ENCODE measurements at regions not wholly inside any gene's neighbourhood (a gene's known extent, or its start where the extent isn't known, plus 50 kb on each side); places are given as distances from the start of the nearest gene placed in this dataset.

- Histone ChIP-seq H3K9ac (ENCODE audit: low read length) (no peak overlapping the region), H3K9me3 (ENCODE audit: control insufficient read depth, low read length) (no peaks in the 10 kb centered on the region), H3K27me3 (replicated peaks; ENCODE audit: control insufficient read depth, insufficient read depth, low read length) (peaks cover 12% of the 10 kb centered on the region), H3K4me1 (ENCODE audit: control insufficient read depth, insufficient read depth, low read length) (peaks cover 11% of the 10 kb centered on the region), H3K4me3 (ENCODE audit: low read length) (peak overlapping the region; percentile 3), H3K36me3 (ENCODE audit: control insufficient read depth, insufficient read depth, low read length, severe bottlenecking) (no peaks in the 10 kb centered on the region)
- no peak for DNase-seq (ENCODE audit: low read depth)
These were observed 52.5 kb downstream of the KCNF1 start for GRCh38 chr2:10964052-10964790.

GRCh38 chr2:10965241-10965843 is 53.6 kb downstream of the KCNF1 start:
- Histone ChIP-seq H3K4me3 (ENCODE audit: low read length) (no peak overlapping the region), H3K36me3 (ENCODE audit: control insufficient read depth, insufficient read depth, low read length, severe bottlenecking) (no peaks in the 10 kb centered on the region), H3K9ac (ENCODE audit: low read length) (no peak overlapping the region), H3K9me3 (ENCODE audit: control insufficient read depth, low read length) (no peaks in the 10 kb centered on the region), H3K4me1 (ENCODE audit: control insufficient read depth, insufficient read depth, low read length) (peaks cover 11% of the 10 kb centered on the region), H3K27me3 (replicated peaks; ENCODE audit: control insufficient read depth, insufficient read depth, low read length) (peaks cover 23% of the 10 kb centered on the region)
- no peak for DNase-seq (ENCODE audit: low read depth)

DNA sequence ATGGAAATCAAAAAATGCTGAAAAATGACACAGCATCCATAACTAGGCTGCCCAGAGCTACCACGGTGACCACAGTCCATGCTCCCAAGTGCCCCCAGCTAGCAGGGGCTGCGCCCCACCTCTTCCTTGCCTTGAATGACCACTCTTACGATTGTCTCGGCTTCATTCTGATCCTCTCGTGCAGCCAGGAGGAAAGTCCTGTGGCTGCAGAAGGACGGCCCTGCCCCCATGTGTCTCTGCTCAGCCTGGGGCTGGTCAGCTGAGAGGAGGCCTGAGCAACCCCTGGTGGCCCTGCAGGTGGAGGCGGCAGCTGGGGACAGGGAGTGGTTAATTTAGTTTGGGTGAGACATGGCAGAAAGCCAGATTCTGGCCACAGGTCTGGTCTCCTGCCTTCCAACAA is 54.3 kb downstream of the KCNF1 start:
- Histone ChIP-seq H3K4me1 (ENCODE audit: control insufficient read depth, insufficient read depth, low read length) (peaks cover 11% of the 10 kb centered on the region), H3K36me3 (ENCODE audit: control insufficient read depth, insufficient read depth, low read length, severe bottlenecking) (no peaks in the 10 kb centered on the region), H3K9ac (ENCODE audit: low read length) (no peak overlapping the region), H3K27me3 (replicated peaks; ENCODE audit: control insufficient read depth, insufficient read depth, low read length) (peaks cover 28% of the 10 kb centered on the region), H3K9me3 (ENCODE audit: control insufficient read depth, low read length) (no peaks in the 10 kb centered on the region), H3K4me3 (ENCODE audit: low read length) (no peak overlapping the region)
- no peak for DNase-seq (ENCODE audit: low read depth)

- Histone ChIP-seq H3K4me3 (ENCODE audit: low read length) (no peak overlapping the region), H3K9me3 (ENCODE audit: control insufficient read depth, low read length) (no peaks in the 10 kb centered on the region), H3K36me3 (ENCODE audit: control insufficient read depth, insufficient read depth, low read length, severe bottlenecking) (no peaks in the 10 kb centered on the region), H3K4me1 (ENCODE audit: control insufficient read depth, insufficient read depth, low read length) (peaks cover 11% of the 10 kb centered on the region), H3K27me3 (replicated peaks; ENCODE audit: control insufficient read depth, insufficient read depth, low read length) (peaks cover 32% of the 10 kb centered on the region), H3K9ac (ENCODE audit: low read length) (no peak overlapping the region)
- DNase-seq (ENCODE audit: low read depth) = no peak
These were observed 55.0 kb downstream of the KCNF1 start for GRCh38 chr2:10966741-10967140.

- no peaks in the 10 kb centered on the region for H3K36me3 ChIP-seq (ENCODE audit: control insufficient read depth, insufficient read depth, low read length, severe bottlenecking)
- H3K27me3 ChIP-seq (replicated peaks; ENCODE audit: control insufficient read depth, insufficient read depth, low read length) = peaks cover 28% of the 10 kb centered on the region
- H3K9ac ChIP-seq (ENCODE audit: low read length) = no peak overlapping the region
- DNase-seq (ENCODE audit: low read depth) = no peak
- no peaks in the 10 kb centered on the region for H3K9me3 ChIP-seq (ENCODE audit: control insufficient read depth, low read length)
- peaks cover 11% of the 10 kb centered on the region for H3K4me1 ChIP-seq (ENCODE audit: control insufficient read depth, insufficient read depth, low read length)
- H3K4me3 ChIP-seq (ENCODE audit: low read length) = no peak overlapping the region
These were observed 56.4 kb downstream of the KCNF1 start for GRCh38 chr2:10968176-10968575.

DNA sequence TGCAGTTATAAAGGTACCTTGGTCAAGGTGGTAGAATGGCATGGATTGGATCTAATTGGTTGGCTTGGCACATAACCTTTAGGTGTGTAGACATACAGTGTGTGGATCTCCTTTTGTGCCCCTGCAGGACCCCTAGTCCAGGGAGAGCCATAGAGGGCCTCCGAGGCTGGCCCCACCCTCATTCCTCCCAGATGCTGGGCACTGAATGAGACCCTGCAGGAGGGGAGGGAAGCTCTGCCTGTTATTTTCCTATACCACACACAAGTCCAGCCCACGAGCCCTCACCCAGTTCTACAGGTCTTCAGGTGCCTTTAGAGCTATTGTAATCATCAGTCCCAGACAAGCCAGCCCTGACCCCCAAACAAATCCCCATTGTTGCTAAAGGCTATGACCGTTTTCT is 58.9 kb downstream of the KCNF1 start:
- Histone ChIP-seq H3K27me3 (replicated peaks; ENCODE audit: control insufficient read depth, insufficient read depth, low read length) (peaks cover 23% of the 10 kb centered on the region), H3K36me3 (ENCODE audit: control insufficient read depth, insufficient read depth, low read length, severe bottlenecking) (no peaks in the 10 kb centered on the region), H3K4me1 (ENCODE audit: control insufficient read depth, insufficient read depth, low read length) (no peaks in the 10 kb centered on the region), H3K4me3 (ENCODE audit: low read length) (no peak overlapping the region), H3K9me3 (ENCODE audit: control insufficient read depth, low read length) (no peaks in the 10 kb centered on the region), H3K9ac (ENCODE audit: low read length) (no peak overlapping the region)
- no peak for DNase-seq (ENCODE audit: low read depth)

DNA sequence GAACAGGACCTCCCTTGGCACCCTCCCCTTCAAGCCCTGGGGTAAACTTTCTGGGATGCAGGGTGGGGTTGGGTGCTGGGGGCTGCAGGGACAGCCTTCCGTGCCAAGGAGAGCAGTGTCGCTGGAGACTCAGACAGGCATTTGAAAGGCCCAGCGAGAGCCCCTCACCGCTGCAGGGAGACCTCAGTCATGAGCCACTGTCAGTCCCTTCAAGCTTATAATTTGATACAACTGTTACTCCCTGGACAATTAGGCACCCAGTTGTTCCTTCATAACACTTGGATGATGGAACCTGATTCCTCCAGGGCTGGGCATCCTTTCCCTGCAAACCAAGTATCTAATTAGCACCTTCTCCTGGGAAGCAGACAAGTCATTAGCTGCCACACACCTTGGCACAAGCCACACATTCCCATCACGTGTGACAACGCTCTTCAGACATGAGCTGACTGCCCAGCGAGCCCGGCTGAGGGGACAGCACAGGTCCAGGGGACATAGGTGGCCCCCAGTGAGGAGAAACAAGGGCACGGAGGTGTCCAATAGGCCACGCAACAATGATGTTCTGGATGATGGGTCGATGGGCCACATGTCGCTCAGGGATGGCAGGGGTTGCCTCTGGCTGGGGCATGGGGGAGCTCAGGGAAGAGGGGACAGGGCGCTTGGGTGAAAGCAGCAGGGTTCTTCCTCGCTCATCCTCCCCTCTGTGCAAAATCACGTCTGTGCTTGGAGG is 59.6 kb downstream of the KCNF1 start:
- H3K36me3 ChIP-seq (ENCODE audit: control insufficient read depth, insufficient read depth, low read length, severe bottlenecking) = no peaks in the 10 kb centered on the region
- no peak overlapping the region for H3K4me3 ChIP-seq (ENCODE audit: low read length)
- no peak for DNase-seq (ENCODE audit: low read depth)

DNA sequence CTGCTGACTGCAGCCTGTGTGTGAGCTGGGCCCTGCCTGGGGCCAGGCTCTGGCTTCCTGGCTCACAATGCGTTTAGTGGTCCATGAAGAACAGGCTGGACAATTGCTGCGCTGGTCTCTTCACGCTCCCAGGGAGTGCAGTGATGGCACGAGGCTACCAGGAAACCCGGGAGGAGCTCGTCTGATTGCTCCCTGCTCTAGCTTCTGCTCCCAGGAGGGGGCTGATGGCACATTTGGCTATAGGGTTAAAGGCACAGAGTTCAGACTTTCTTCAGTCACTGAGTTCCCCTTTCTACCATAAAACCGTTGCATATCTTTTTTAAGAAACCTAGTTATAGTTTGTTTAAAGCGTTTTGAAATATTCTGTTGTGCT is 60.1 kb downstream of the KCNF1 start:
- no peak overlapping the region for H3K4me3 ChIP-seq (ENCODE audit: low read length)
- H3K9ac ChIP-seq (ENCODE audit: low read length) = no peak overlapping the region
- DNase-seq (ENCODE audit: low read depth) = no peak
- no peaks in the 10 kb centered on the region for H3K9me3 ChIP-seq (ENCODE audit: control insufficient read depth, low read length)
- H3K27me3 ChIP-seq (replicated peaks; ENCODE audit: control insufficient read depth, insufficient read depth, low read length) = peaks cover 28% of the 10 kb centered on the region
- no peaks in the 10 kb centered on the region for H3K4me1 ChIP-seq (ENCODE audit: control insufficient read depth, insufficient read depth, low read length)
- H3K36me3 ChIP-seq (ENCODE audit: control insufficient read depth, insufficient read depth, low read length, severe bottlenecking) = no peaks in the 10 kb centered on the region

More for the DNA sequence above, 59.6 kb downstream of the KCNF1 start:
- peaks cover 23% of the 10 kb centered on the region for H3K27me3 ChIP-seq (replicated peaks; ENCODE audit: control insufficient read depth, insufficient read depth, low read length)
- no peaks in the 10 kb centered on the region for H3K9me3 ChIP-seq (ENCODE audit: control insufficient read depth, low read length)
- H3K9ac ChIP-seq (ENCODE audit: low read length) = no peak overlapping the region
- no peaks in the 10 kb centered on the region for H3K4me1 ChIP-seq (ENCODE audit: control insufficient read depth, insufficient read depth, low read length)

- no peak overlapping the region for H3K9ac ChIP-seq (ENCODE audit: low read length)
- H3K36me3 ChIP-seq (ENCODE audit: control insufficient read depth, insufficient read depth, low read length, severe bottlenecking) = no peaks in the 10 kb centered on the region
- H3K9me3 ChIP-seq (ENCODE audit: control insufficient read depth, low read length) = no peaks in the 10 kb centered on the region
- no peaks in the 10 kb centered on the region for H3K4me1 ChIP-seq (ENCODE audit: control insufficient read depth, insufficient read depth, low read length)
- H3K4me3 ChIP-seq (ENCODE audit: low read length) = no peak overlapping the region
- peaks cover 35% of the 10 kb centered on the region for H3K27me3 ChIP-seq (replicated peaks; ENCODE audit: control insufficient read depth, insufficient read depth, low read length)
- no peak for DNase-seq (ENCODE audit: low read depth)
These were observed 61.1 kb downstream of the KCNF1 start for GRCh38 chr2:10972683-10973433.

GRCh38 chr2:10973766-10974165 is 62.0 kb downstream of the KCNF1 start:
- Histone ChIP-seq H3K27me3 (replicated peaks; ENCODE audit: control insufficient read depth, insufficient read depth, low read length) (peaks cover 44% of the 10 kb centered on the region), H3K9ac (ENCODE audit: low read length) (no peak overlapping the region), H3K9me3 (ENCODE audit: control insufficient read depth, low read length) (no peaks in the 10 kb centered on the region), H3K36me3 (ENCODE audit: control insufficient read depth, insufficient read depth, low read length, severe bottlenecking) (no peaks in the 10 kb centered on the region), H3K4me1 (ENCODE audit: control insufficient read depth, insufficient read depth, low read length) (no peaks in the 10 kb centered on the region), H3K4me3 (ENCODE audit: low read length) (no peak overlapping the region)
- DNase-seq (ENCODE audit: low read depth) = no peak

DNA sequence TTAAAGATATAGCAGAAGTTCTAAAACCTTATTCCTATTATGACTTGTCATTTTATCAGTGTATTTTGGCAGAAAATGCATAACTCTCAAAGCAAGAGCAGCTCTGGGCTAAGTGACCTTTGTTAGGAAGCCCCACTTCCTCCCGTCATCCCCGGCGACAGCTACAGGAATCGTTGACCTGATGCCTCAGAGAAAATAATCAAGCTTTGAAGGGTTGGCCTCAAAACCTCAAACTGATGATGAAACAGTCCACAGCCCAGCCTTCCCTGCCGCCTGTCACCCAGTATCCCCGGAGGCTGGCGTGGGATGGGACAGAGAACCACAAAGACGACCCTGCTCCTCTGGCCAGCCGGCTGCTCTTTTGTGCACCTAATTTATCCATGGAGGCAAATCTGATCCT is 65.3 kb downstream of the KCNF1 start:
- H3K9me3 ChIP-seq (ENCODE audit: control insufficient read depth, low read length) = no peaks in the 10 kb centered on the region
- H3K4me3 ChIP-seq (ENCODE audit: low read length) = no peak overlapping the region
- no peaks in the 10 kb centered on the region for H3K36me3 ChIP-seq (ENCODE audit: control insufficient read depth, insufficient read depth, low read length, severe bottlenecking)
- peak; percentile 3 for DNase-seq (ENCODE audit: low read depth)
- no peaks in the 10 kb centered on the region for H3K4me1 ChIP-seq (ENCODE audit: control insufficient read depth, insufficient read depth, low read length)
- no peak overlapping the region for H3K9ac ChIP-seq (ENCODE audit: low read length)
- peaks cover 31% of the 10 kb centered on the region for H3K27me3 ChIP-seq (replicated peaks; ENCODE audit: control insufficient read depth, insufficient read depth, low read length)

All from adipocyte (in vitro differentiated cells).